H1 (cell line): ENCODE measurements at regions not wholly inside any gene's neighbourhood (a gene's known extent, or its start where the extent isn't known, plus 50 kb on each side); places are given as distances from the start of the nearest gene placed in this dataset.
"Not testable (repeated sequence)": the region's sequence is repeated elsewhere in the genome, so short reads cannot be mapped to it uniquely, and the experiment has no call there.

Experiments used
- CTCF ChIA-PET: fragments of 300-600 bp; sonication (Branson Sonifier 250); formaldehyde crosslinking; loops from one replicate; lab custom pipeline; 2021; ENCODE audit not compliant: partially characterized antibody; lab: Charles Lee
- POLR2A ChIA-PET: fragments of 300-600 bp; sonication (Branson Sonifier 250); formaldehyde crosslinking; loops from one replicate; lab custom pipeline; 2021; ENCODE audit warnings: inconsistent platforms; ENCODE audit not compliant: partially characterized antibody; lab: Charles Lee
- DNase-seq, 2 experiments: peaks; one replicate each; pipeline versions ENCODE4 v3.0.0 to v3.0.0-alpha.2; 2010 to 2022; ENCODE audit warnings: low spot score in 2 of 2, low read depth in 1 of 2, mixed read lengths in 1 of 2
- FAIRE-seq: peaks from 2 replicates; lab custom pipeline; 2011; peaks lifted over from hg19 to GRCh38; lab: Jason Lieb, UNC
- H2AFZ ChIP-seq: 2 replicates; pipeline ENCODE4 v1.8.1; 2012; ENCODE audit warnings: low read length, inconsistent platforms
- H2AK5ac ChIP-seq: 2 replicates; pipeline ENCODE4 v1.6.1; 2013; ENCODE audit warnings: low read depth, low read length
- H2BK120ac ChIP-seq: replicated peaks from 2 replicates; pipeline ENCODE3; 2013; ENCODE audit warnings: low read depth, low read length, inconsistent platforms
- H2BK12ac ChIP-seq: 2 replicates; pipeline ENCODE4 v1.6.1; 2013; ENCODE audit warnings: low read depth, low read length
- H2BK15ac ChIP-seq: 2 replicates; pipeline ENCODE4 v1.6.1; 2013; ENCODE audit warnings: low read length
- H2BK20ac ChIP-seq: 2 replicates; pipeline ENCODE4 v1.6.1; 2013; ENCODE audit warnings: low read length
- H2BK5ac ChIP-seq: 2 replicates; pipeline ENCODE4 v1.6.1; 2013; ENCODE audit warnings: low read depth, low read length
- H3K14ac ChIP-seq: 2 replicates; pipeline ENCODE4 v1.6.1; 2013; ENCODE audit warnings: inconsistent platforms; ENCODE audit not compliant: insufficient read length
- H3K18ac ChIP-seq: 2 replicates; pipeline ENCODE4 v1.6.1; 2013; ENCODE audit warnings: low read length; ENCODE audit errors: extremely low read depth
- H3K23ac ChIP-seq: 2 replicates; pipeline ENCODE4 v1.6.1; 2013; ENCODE audit warnings: inconsistent platforms; ENCODE audit not compliant: insufficient read length
- H3K23me2 ChIP-seq: 2 replicates; pipeline ENCODE4 v1.6.1; 2013; ENCODE audit warnings: low read depth, low read length
- H3K27ac ChIP-seq: 2 replicates; pipeline ENCODE4 v1.6.1; 2011; ENCODE audit warnings: low read depth, low read length, inconsistent platforms
- H3K27me3 ChIP-seq, 4 experiments: replicated peaks in 1 of 4; 1 replicate in 1 of 4; 2 replicates in 3 of 4; pipeline versions ENCODE4 v1.6.1 to v1.8.1; 2011 to 2013; ENCODE audit warnings: low read length in 3 of 4, mild to moderate bottlenecking in 3 of 4, inconsistent platforms in 2 of 4, mixed read lengths in 2 of 4, moderate library complexity in 1 of 4; ENCODE audit not compliant: control insufficient read depth in 3 of 4, insufficient read depth in 3 of 4; ENCODE audit errors: extremely low read depth in 1 of 4
- H3K36me3 ChIP-seq, 4 experiments: 2 replicates each; pipeline versions ENCODE4 v1.6.1 to v1.8.1; 2011 to 2013; ENCODE audit warnings: mild to moderate bottlenecking in 4 of 4, low read length in 3 of 4, moderate library complexity in 2 of 4, control low read depth in 1 of 4, inconsistent platforms in 1 of 4; ENCODE audit not compliant: insufficient read depth in 4 of 4, control insufficient read depth in 2 of 4
- H3K4ac ChIP-seq: replicated peaks from 2 replicates; pipeline ENCODE3; 2013; ENCODE audit warnings: low read length, low read depth, mixed read lengths, inconsistent platforms; ENCODE audit not compliant: insufficient read length
- H3K4me1 ChIP-seq, 4 experiments: replicated peaks in 1 of 4; 1 replicate in 1 of 4; 2 replicates in 3 of 4; pipeline versions ENCODE4 v1.6.1 to v1.8.1; 2011 to 2013; ENCODE audit warnings: low read length in 3 of 4, inconsistent platforms in 2 of 4, mixed read lengths in 1 of 4; ENCODE audit not compliant: insufficient read depth in 4 of 4, control insufficient read depth in 3 of 4
- H3K4me2 ChIP-seq, 2 experiments: 2 replicates each; pipeline versions ENCODE4 v1.6.1 to v1.8.1; 2011 to 2013; ENCODE audit warnings: low read depth in 2 of 2, low read length in 2 of 2, control low read depth in 1 of 2, inconsistent platforms in 1 of 2, mild to moderate bottlenecking in 1 of 2; ENCODE audit not compliant: insufficient read depth in 1 of 2
- H3K4me3 ChIP-seq, 4 experiments: fragments of 200-600, 300-600 bp in 1 of 4; sonication (generic), shearing (Covaris generic), sonication (Bioruptor Twin) in 1 of 4; 2 replicates each; pipeline versions ENCODE4 v1.5.1 to v1.8.1; 2011 to 2016; ENCODE audit warnings: low read length in 4 of 4, low read depth in 3 of 4, control low read depth in 2 of 4, inconsistent platforms in 2 of 4, mild to moderate bottlenecking in 2 of 4, mixed read lengths in 1 of 4, moderate library complexity in 1 of 4; ENCODE audit not compliant: insufficient read depth in 2 of 4; ENCODE audit errors: extremely low read depth in 1 of 4
- H3K56ac ChIP-seq: replicated peaks from 2 replicates; pipeline ENCODE3; 2013; ENCODE audit warnings: low read depth, mild to moderate bottlenecking, mixed read lengths, low read length, inconsistent platforms; ENCODE audit not compliant: insufficient read length
- H3K79me1 ChIP-seq: 2 replicates; pipeline ENCODE4 v1.6.1; 2013; ENCODE audit warnings: low read depth, low read length, control low read depth
- H3K79me2 ChIP-seq, 2 experiments: 2 replicates each; pipeline versions ENCODE4 v1.6.1 to v1.8.1; 2012 to 2013; ENCODE audit warnings: low read length in 2 of 2, mild to moderate bottlenecking in 2 of 2, inconsistent platforms in 1 of 2; ENCODE audit not compliant: insufficient read depth in 2 of 2, control insufficient read depth in 1 of 2
- H3K9ac ChIP-seq, 4 experiments: replicated peaks in 1 of 4; 1 replicate in 1 of 4; 2 replicates in 3 of 4; pipeline versions ENCODE4 v1.6.1 to v1.8.1; 2011 to 2013; ENCODE audit warnings: low read depth in 3 of 4, low read length in 3 of 4, control low read depth in 2 of 4, mild to moderate bottlenecking in 2 of 4, moderate library complexity in 2 of 4, inconsistent platforms in 1 of 4; ENCODE audit errors: extremely low read depth in 1 of 4
- H3K9me3 ChIP-seq, 2 experiments: 2 replicates each; pipeline versions ENCODE4 v1.6.1 to v1.8.1; 2012 to 2013; ENCODE audit warnings: mild to moderate bottlenecking in 2 of 2, moderate library complexity in 2 of 2, control low read depth in 1 of 2, inconsistent platforms in 1 of 2, low read depth in 1 of 2, low read length in 1 of 2, mixed read lengths in 1 of 2; ENCODE audit not compliant: insufficient read depth in 2 of 2
- H4K20me1 ChIP-seq, 2 experiments: replicated peaks in 1 of 2; 2 replicates each; pipeline versions ENCODE3 to v1.8.1; 2011 to 2013; ENCODE audit warnings: inconsistent platforms in 2 of 2, low read length in 2 of 2, mild to moderate bottlenecking in 1 of 2; ENCODE audit not compliant: insufficient read depth in 2 of 2, control insufficient read depth in 1 of 2
- H4K5ac ChIP-seq: 2 replicates; pipeline ENCODE4 v1.6.1; 2013; ENCODE audit warnings: low read length, low read depth, mixed read lengths, inconsistent platforms; ENCODE audit not compliant: insufficient read length
- H4K8ac ChIP-seq: 2 replicates; pipeline ENCODE4 v1.8.0; 2013; ENCODE audit warnings: mild to moderate bottlenecking, moderate library complexity, low read length, inconsistent platforms; ENCODE audit not compliant: insufficient read depth; ENCODE audit errors: extremely low read depth
- H4K91ac ChIP-seq: replicated peaks from 2 replicates; pipeline ENCODE3; 2013; ENCODE audit warnings: low read length, mixed read lengths, inconsistent platforms; ENCODE audit not compliant: insufficient read length
- ASH2L ChIP-seq: fragments of 200-600, 300-600 bp; sonication (generic); IDR thresholded peaks from one replicate; pipeline ENCODE4 v1.7.1; 2017; ENCODE audit warnings: low read length
- CTCF ChIP-seq, 3 experiments: IDR thresholded peaks; 1 replicate in 2 of 3; 2 replicates in 1 of 3; pipeline versions ENCODE4 v1.5.1 to v1.6.1; 2011; ENCODE audit warnings: low read length in 3 of 3, mild to moderate bottlenecking in 3 of 3, inconsistent platforms in 2 of 3, low read depth in 1 of 3, moderate library complexity in 1 of 3; ENCODE audit not compliant: insufficient read depth in 1 of 3; ENCODE audit errors: control extremely low read depth in 1 of 3
- PHF8 ChIP-seq: fragments of 200-600 bp; sonication (generic); conservative IDR thresholded peaks from 2 replicates; pipeline ENCODE4 v1.7.1; 2012; ENCODE audit warnings: low read depth, mild to moderate bottlenecking, inconsistent platforms, low read length, moderate library complexity
- POLR2AphosphoS5 ChIP-seq: IDR thresholded peaks from 2 replicates; pipeline ENCODE4 v1.6.1; 2011; ENCODE audit warnings: low read depth, low read length
- RAD21 ChIP-seq, 2 experiments: IDR thresholded peaks in 1 of 2; conservative IDR thresholded peaks in 1 of 2; 2 replicates each; pipeline ENCODE4 v1.6.1; 2011; ENCODE audit warnings: low read depth in 2 of 2, low read length in 2 of 2, improper control_type of control experiment in 1 of 2, inconsistent platforms in 1 of 2, mild to moderate bottlenecking in 1 of 2, moderate library complexity in 1 of 2
- RBBP5 ChIP-seq: IDR thresholded peaks from 2 replicates; pipeline ENCODE4 v1.7.1; 2012; ENCODE audit warnings: low read depth, mild to moderate bottlenecking, inconsistent platforms, low read length, moderate library complexity, borderline replicate concordance
- WGBS, 2 experiments: shearing (Covaris generic) in 1 of 2; methylation state at CpG; one replicate each; pipeline versions ENCODE4 v1.1.6 to v1.1.7; 2013 to 2015; ENCODE audit warnings: low lambda C conversion rate in 2 of 2, mixed read lengths in 2 of 2, inconsistent platforms in 1 of 2, low coverage in 1 of 2, missing lambda C conversion rate in 1 of 2; ENCODE audit not compliant: insufficient replicate concordance in 2 of 2, insufficient coverage in 1 of 2, insufficient read length in 1 of 2; ENCODE audit errors: extremely low coverage in 1 of 2, missing lambda C conversion rate in 1 of 2; 5-methylcytosine and 5-hydroxymethylcytosine counted together

- not testable (repeated sequence) for H3K14ac ChIP-seq, H4K91ac ChIP-seq, H2BK12ac ChIP-seq, H3K79me2 ChIP-seq, H2BK15ac ChIP-seq, H4K8ac ChIP-seq, H3K18ac ChIP-seq, H3K79me1 ChIP-seq, H4K20me1 ChIP-seq, H3K4ac ChIP-seq, H2BK20ac ChIP-seq, H3K23me2 ChIP-seq, H3K23ac ChIP-seq, H2BK5ac ChIP-seq, H3K4me1 ChIP-seq, H3K56ac ChIP-seq, H2BK120ac ChIP-seq, H3K9me3 ChIP-seq, H2AK5ac ChIP-seq, H3K27me3 ChIP-seq, H4K5ac ChIP-seq, FAIRE-seq, H3K36me3 ChIP-seq
- peak overlapping the region in 3 of 4 experiments; percentile 20 to 54 (median 47); a peak in 3 of 7 replicates for H3K9ac ChIP-seq
- POLR2A ChIA-PET = interaction anchor here (1.0 to 2.0 kb wide), 3 partner anchors 9 to 66 kb away, joined by 3 to 9 read pairs (median 3); no protein-coding TSS in a partner anchor
- TF ChIP-seq RBBP5 (0 out of 2 replicates have a peak, but pooled peaks have one; percentile 38), ASH2L (peak; percentile 37), RAD21 (IDR thresholded peaks at IDR 0.05 in 1 of 2, conservative IDR thresholded peaks at IDR 0.05 in 1 of 2; ENCODE audit: low read depth in 2 of 2, low read length in 2 of 2) (0 out of 4 replicates have a peak, but pooled peaks have one; percentile 4 to 8), PHF8 (peak; percentile 35; the same call in 1 of the 2 replicates), CTCF (IDR thresholded peaks at IDR 0.05; ENCODE audit: control extremely low read depth in 1 of 3, insufficient read depth in 1 of 3, low read depth in 1 of 3, low read length in 3 of 3) (peak; percentile 4 to 29 (median 9); a peak in 3 of 4 replicates), POLR2AphosphoS5 (0 out of 2 replicates have a peak, but pooled peaks have one; percentile 27)
- H3K4me3 ChIP-seq = peak overlapping the region; percentile 39 to 65 (median 53)
- peak; percentile 21 to 75 for DNase-seq
- 2% methylated on average over 28 of the region's 32 CpGs; no CpG with 5 or more reads in 1 of the 2 experiments for WGBS, 2 experiments
- H2AFZ ChIP-seq = peak overlapping the region; percentile 27
- CTCF ChIA-PET = interaction anchor here (0.6 to 1.8 kb wide), 6 partner anchors 9 to 825 kb away, joined by 3 to 4 read pairs (median 3); no protein-coding TSS in a partner anchor
- H3K27ac ChIP-seq = peak overlapping the region; percentile 19; the same call in 1 of the 2 replicates
- peak overlapping the region; percentile 61 to 65 for H3K4me2 ChIP-seq
Observed at GRCh38 chr18:5004031-5004820, 192.8 kb downstream of the AKAIN1 start.
